ENCODE measurements at regions not wholly inside any gene's neighbourhood (a gene's known extent, or its start where the extent isn't known, plus 50 kb on each side); places are given as distances from the start of the nearest gene placed in this dataset.

DNA sequence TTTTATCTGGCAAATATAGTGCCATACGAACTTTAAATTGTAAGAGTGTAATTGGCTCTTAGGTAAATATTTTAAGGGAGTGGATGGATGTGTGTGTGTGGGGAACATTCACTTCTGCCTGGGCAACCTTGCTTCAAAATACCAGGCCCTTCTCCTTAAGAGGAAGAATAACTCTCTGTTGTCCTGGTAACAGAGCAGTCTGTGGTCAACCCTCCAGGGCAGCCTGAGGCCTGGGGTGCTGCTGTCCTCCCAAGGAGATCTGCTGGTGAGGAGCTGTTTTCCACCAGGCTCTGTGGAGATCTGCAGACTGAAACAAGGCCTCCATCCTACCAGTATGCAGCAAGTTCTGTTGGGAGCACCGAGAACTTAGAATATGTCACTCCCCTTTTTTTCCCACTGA lies 325.2 kb downstream of the PSAT1 start:
- TF ChIP-seq, protein P1, sequence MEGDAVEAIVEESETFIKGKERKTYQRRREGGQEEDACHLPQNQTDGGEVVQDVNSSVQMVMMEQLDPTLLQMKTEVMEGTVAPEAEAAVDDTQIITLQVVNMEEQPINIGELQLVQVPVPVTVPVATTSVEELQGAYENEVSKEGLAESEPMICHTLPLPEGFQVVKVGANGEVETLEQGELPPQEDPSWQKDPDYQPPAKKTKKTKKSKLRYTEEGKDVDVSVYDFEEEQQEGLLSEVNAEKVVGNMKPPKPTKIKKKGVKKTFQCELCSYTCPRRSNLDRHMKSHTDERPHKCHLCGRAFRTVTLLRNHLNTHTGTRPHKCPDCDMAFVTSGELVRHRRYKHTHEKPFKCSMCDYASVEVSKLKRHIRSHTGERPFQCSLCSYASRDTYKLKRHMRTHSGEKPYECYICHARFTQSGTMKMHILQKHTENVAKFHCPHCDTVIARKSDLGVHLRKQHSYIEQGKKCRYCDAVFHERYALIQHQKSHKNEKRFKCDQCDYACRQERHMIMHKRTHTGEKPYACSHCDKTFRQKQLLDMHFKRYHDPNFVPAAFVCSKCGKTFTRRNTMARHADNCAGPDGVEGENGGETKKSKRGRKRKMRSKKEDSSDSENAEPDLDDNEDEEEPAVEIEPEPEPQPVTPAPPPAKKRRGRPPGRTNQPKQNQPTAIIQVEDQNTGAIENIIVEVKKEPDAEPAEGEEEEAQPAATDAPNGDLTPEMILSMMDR (IDR thresholded peaks at IDR 0.05) = no peak
- TF ChIP-seq POLR2A (IDR thresholded peaks at IDR 0.05) (no peak), EP300 (IDR thresholded peaks at IDR 0.05) (no peak)

Measured in ovary (tissue), 3 donors.